HepG2 (cell line): ENCODE measurements at regions not wholly inside any gene's neighbourhood (a gene's known extent, or its start where the extent isn't known, plus 50 kb on each side); places are given as distances from the start of the nearest gene placed in this dataset.
"Not testable (repeated sequence)": the region's sequence is repeated elsewhere in the genome, so short reads cannot be mapped to it uniquely, and the experiment has no call there.

Experiments
- ATAC-seq: fragments of 200-7000 bp; cut with Tn5 transposase; 3 replicates; pipeline ENCODE4 v1.9.1; 2020; ENCODE audit warnings: mild to moderate bottlenecking, moderate library complexity
- BruUV-seq: library from RNA; stranded (reverse); fragments of 400-500 nt; replicated peaks from 2 replicates; lab custom pipeline; 2021; lab: Mats Ljungman, UMichigan
- CTCF ChIA-PET: fragments of 300-600 bp; formaldehyde crosslinking; extraction: SDS; loops from one replicate; lab custom pipeline; 2021; ENCODE audit warnings: low total read pairs, inconsistent platforms, low intra/inter-chr PET ratio; lab: Yijun Ruan, JAX
- POLR2A ChIA-PET: fragments of 350-600 bp; sonication (Branson Sonifier 250); formaldehyde crosslinking; loops from one replicate; lab custom pipeline; 2020; ENCODE audit warnings: antibody characterized with exemption, inconsistent platforms; lab: Yijun Ruan, JAX
- DNase-seq: peaks from one replicate; pipeline ENCODE4 v3.0.0-alpha.2; 2015; ENCODE audit warnings: low spot score
- FAIRE-seq: peaks from 3 replicates; lab custom pipeline; 2011; peaks lifted over from hg19 to GRCh38; lab: Jason Lieb, UNC
- H2AFZ ChIP-seq: one replicate; pipeline ENCODE4 v1.6.1; 2011; ENCODE audit warnings: low read length, inconsistent platforms
- H3K27ac ChIP-seq: fragments of 300-600 bp; 3 replicates; pipeline ENCODE4 v1.8.0; 2011; ENCODE audit warnings: mixed run types, mild to moderate bottlenecking, mixed read lengths, low read length, inconsistent platforms; ENCODE audit not compliant: insufficient read depth; ENCODE audit errors: extremely low read length
- H3K27me3 ChIP-seq, 2 experiments: fragments of 200-600 bp in 1 of 2; 2 replicates in 1 of 2; 3 replicates in 1 of 2; pipeline versions ENCODE4 v1.6.0 to v1.8.0; 2011; ENCODE audit warnings: low read length in 2 of 2, mild to moderate bottlenecking in 2 of 2, moderate library complexity in 2 of 2, inconsistent platforms in 1 of 2; ENCODE audit not compliant: insufficient read depth in 2 of 2, control insufficient read depth in 1 of 2
- H3K36me3 ChIP-seq, 2 experiments: fragments of 200-600 bp in 1 of 2; replicated peaks in 1 of 2; 2 replicates in 1 of 2; 3 replicates in 1 of 2; pipeline versions ENCODE4 v1.5.1 to v1.8.0; 2011; ENCODE audit warnings: low read length in 2 of 2, inconsistent platforms in 1 of 2; ENCODE audit not compliant: insufficient read depth in 2 of 2, control insufficient read depth in 1 of 2
- H3K4me1 ChIP-seq: 2 replicates; pipeline ENCODE4 v1.5.1; 2012; ENCODE audit warnings: low read length, inconsistent platforms; ENCODE audit not compliant: insufficient read depth
- H3K4me2 ChIP-seq: 2 replicates; pipeline ENCODE4 v1.6.0; 2011; ENCODE audit warnings: low read depth, low read length, inconsistent platforms
- H3K4me3 ChIP-seq, 3 experiments: fragments of 200-600 bp in 1 of 3; sonication (generic), shearing (Covaris generic) in 1 of 3; replicated peaks in 1 of 3; 2 replicates each; pipeline ENCODE4 v1.5.1; 2011 to 2016; ENCODE audit warnings: low read length in 3 of 3, inconsistent platforms in 2 of 3, low read depth in 2 of 3, mild to moderate bottlenecking in 2 of 3, control low read depth in 1 of 3, mixed read lengths in 1 of 3; ENCODE audit not compliant: insufficient read depth in 1 of 3
- H3K79me2 ChIP-seq: one replicate; pipeline ENCODE4 v1.6.1; 2011; ENCODE audit warnings: low read length, inconsistent platforms; ENCODE audit not compliant: insufficient read depth
- H3K9ac ChIP-seq: 2 replicates; pipeline ENCODE4 v1.6.0; 2011; ENCODE audit warnings: mild to moderate bottlenecking, low read depth, low read length, inconsistent platforms; ENCODE audit not compliant: insufficient read depth
- H3K9me3 ChIP-seq: 2 replicates; pipeline ENCODE4 v1.5.1; 2012; ENCODE audit warnings: mild to moderate bottlenecking, low read length
- H4K20me1 ChIP-seq: 2 replicates; pipeline ENCODE4 v1.6.0; 2011; ENCODE audit warnings: inconsistent platforms, mild to moderate bottlenecking, low read length, moderate library complexity; ENCODE audit not compliant: insufficient read depth
- SMC3 ChIP-seq: IDR thresholded peaks from 2 replicates; pipeline ENCODE4 v1.6.1; 2011; ENCODE audit warnings: low read length, improper control_type of control experiment
- STAG1 ChIP-seq: sonication (generic); formaldehyde crosslinking; IDR thresholded peaks from 2 replicates; pipeline ENCODE4 v1.4.0; 2020; ENCODE audit warnings: missing genetic modification reagents
- ZFP41 ChIP-seq: sonication (generic); formaldehyde crosslinking; IDR thresholded peaks from 2 replicates; pipeline ENCODE4 v1.4.0; 2020; ENCODE audit warnings: mild to moderate bottlenecking, missing genetic modification reagents, borderline replicate concordance
- ZNF124 ChIP-seq: sonication (generic); formaldehyde crosslinking; IDR thresholded peaks from 2 replicates; pipeline ENCODE4 v1.4.0; 2020; ENCODE audit warnings: missing genetic modification reagents
- ZNF558 ChIP-seq: sonication (generic); formaldehyde crosslinking; IDR thresholded peaks from 2 replicates; pipeline ENCODE4 v1.9.0; 2022; ENCODE audit warnings: mild to moderate bottlenecking, missing genetic modification reagents, borderline replicate concordance
- WGBS: methylation state at CpG from one replicate; pipeline ENCODE4 v1.1.6; 2017; ENCODE audit warnings: low lambda C conversion rate; 5-methylcytosine and 5-hydroxymethylcytosine counted together
- in situ Hi-C: cut with HindIII; loops from 2 replicates; pipeline ENCODE4 v1.10.0; 2017; ENCODE audit warnings: low pct_unique_long_range_greater_than_20kb; ENCODE audit not compliant: extremely low pct_ligation_motif_present
- intact Hi-C: fragments of 100-400 bp; cut with micrococcal nuclease; formaldehyde crosslinking; loops from one replicate; pipeline ENCODE4 v1.10.0; 2022; ENCODE audit not compliant: unreplicated experiment
- TF ChIP-seq, protein P1 (sequence below): sonication (generic); formaldehyde crosslinking; IDR thresholded peaks from 2 replicates; pipeline ENCODE4 v1.5.0; 2020; ENCODE audit warnings: mild to moderate bottlenecking, missing genetic modification reagents, moderate library complexity
- TF ChIP-seq, protein P2 (sequence below): sonication (generic); formaldehyde crosslinking; IDR thresholded peaks from 2 replicates; pipeline ENCODE4 v1.4.0; 2020; ENCODE audit warnings: missing genetic modification reagents, mild to moderate bottlenecking, borderline replicate concordance
- TF ChIP-seq, protein P3 (sequence below): sonication (generic); formaldehyde crosslinking; conservative IDR thresholded peaks from 2 replicates; pipeline ENCODE4 v1.8.0; 2022; ENCODE audit warnings: missing genetic modification reagents

DNA sequence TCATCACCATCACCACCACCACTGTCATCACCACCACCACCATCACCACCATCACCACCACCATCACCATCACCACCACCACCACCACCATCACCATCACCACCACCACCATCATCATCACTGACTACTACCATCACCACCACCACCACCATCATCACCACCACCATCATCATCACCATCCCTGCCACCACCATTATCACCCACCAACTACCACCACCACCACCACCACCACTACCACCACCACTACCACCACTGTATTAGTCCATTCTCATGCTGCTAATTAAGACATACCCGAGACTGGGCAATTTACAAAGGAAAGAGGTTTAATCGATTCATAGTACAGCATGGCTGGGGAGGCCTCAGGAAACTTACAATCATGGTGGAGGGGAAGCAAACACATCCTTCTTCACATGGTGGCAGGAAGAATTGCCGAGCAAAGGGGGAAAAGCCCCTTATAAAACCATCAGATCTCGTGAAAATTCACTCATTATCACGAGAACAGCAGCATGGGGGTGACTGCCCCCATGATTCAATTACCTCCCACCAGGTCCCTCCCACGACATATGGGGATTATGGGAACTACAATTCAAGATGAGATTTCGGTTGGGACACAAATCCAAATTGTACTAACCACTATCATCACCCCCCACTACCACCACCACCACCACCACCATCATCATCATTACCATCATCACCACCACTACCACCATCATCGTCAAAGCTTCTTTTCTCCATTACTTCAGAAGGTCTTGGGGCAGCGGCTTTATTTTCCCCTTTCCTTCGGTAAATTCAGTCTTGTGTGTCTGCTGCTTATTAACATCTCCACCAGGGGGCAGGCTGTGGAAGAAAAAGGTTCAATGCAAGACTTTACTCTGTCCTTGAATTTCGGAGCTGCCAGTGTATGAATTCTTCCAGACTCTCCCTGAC, 53.6 kb upstream of the SCAF4 start:
- WGBS: 17% methylated on average over 11 of the region's 11 CpGs
- H3K9me3 ChIP-seq, H3K4me2 ChIP-seq, H3K79me2 ChIP-seq, H3K4me1 ChIP-seq, H3K36me3 ChIP-seq, BruUV-seq, H3K4me3 ChIP-seq, H3K27me3 ChIP-seq, H2AFZ ChIP-seq, H3K27ac ChIP-seq, H3K9ac ChIP-seq, POLR2A ChIA-PET, H4K20me1 ChIP-seq, in situ Hi-C loops: not testable (repeated sequence)
- CTCF ChIA-PET: interaction anchor here (2.1 kb wide), 1 partner anchor 473 kb away, joined by 19 read pairs; no protein-coding TSS in a partner anchor
- intact Hi-C loops: loop anchor here (1.0 to 2.0 kb wide), 2 partner anchors 81 to 473 kb away; no protein-coding TSS in a partner anchor
- FAIRE-seq (peak; percentile 77), DNase-seq (peak; percentile 64), ATAC-seq (peak; percentile 80)
- TF ChIP-seq SMC3: peak; percentile 77
- TF ChIP-seq, protein P1, sequence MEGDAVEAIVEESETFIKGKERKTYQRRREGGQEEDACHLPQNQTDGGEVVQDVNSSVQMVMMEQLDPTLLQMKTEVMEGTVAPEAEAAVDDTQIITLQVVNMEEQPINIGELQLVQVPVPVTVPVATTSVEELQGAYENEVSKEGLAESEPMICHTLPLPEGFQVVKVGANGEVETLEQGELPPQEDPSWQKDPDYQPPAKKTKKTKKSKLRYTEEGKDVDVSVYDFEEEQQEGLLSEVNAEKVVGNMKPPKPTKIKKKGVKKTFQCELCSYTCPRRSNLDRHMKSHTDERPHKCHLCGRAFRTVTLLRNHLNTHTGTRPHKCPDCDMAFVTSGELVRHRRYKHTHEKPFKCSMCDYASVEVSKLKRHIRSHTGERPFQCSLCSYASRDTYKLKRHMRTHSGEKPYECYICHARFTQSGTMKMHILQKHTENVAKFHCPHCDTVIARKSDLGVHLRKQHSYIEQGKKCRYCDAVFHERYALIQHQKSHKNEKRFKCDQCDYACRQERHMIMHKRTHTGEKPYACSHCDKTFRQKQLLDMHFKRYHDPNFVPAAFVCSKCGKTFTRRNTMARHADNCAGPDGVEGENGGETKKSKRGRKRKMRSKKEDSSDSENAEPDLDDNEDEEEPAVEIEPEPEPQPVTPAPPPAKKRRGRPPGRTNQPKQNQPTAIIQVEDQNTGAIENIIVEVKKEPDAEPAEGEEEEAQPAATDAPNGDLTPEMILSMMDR (CRISPR knock-in tag): peak; percentile 71
- TF ChIP-seq ZNF124 (CRISPR knock-in tag): peak; percentile 93; the same call in 1 of the 2 replicates
- TF ChIP-seq STAG1 (CRISPR knock-in tag): peak; percentile 78
- TF ChIP-seq, all 625 proteins: peak for 4; not testable (repeated sequence) for 621

DNA sequence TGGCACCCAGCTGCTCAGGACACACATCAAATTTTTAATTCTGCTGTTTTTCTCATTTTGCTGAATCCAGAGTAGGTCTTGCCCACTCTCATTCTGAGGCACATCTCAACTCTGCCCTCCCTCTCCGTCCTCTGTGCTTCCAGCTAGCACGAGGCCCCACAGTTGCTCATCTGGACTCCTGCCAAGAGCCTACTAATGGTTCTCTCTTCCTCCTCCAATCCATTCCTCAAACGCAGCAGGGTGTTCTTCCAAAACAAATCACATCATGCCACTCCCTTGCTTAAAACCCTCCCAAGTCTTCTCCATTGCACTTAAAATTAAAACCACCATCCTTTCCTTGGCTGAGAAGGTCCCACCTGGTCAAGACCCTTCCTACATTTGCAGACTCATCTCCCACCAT, 49.8 kb upstream of the SCAF4 start:
- FAIRE-seq (no peak), DNase-seq (no peak), ATAC-seq (no peak)
- ChIA-PET POLR2A (no interaction called here), CTCF (no interaction called here)
- Histone ChIP-seq H3K9me3 (no peaks in the 10 kb centered on the region), H3K4me1 (no peaks in the 10 kb centered on the region), H3K79me2 (no peaks in the 10 kb centered on the region), H4K20me1 (no peaks in the 10 kb centered on the region), H3K27ac (no peak overlapping the region), H2AFZ (no peak overlapping the region), H3K4me3 (no peak overlapping the region), H3K9ac (no peak overlapping the region), H3K27me3 (peaks cover 0 to 6% of the 10 kb centered on the region in 2 experiments; a peak in 1 of 5 replicates), H3K36me3 (no peaks in the 10 kb centered on the region), H3K4me2 (no peak overlapping the region)
- 0% methylated on average over 3 of the region's 3 CpGs for WGBS
- in situ Hi-C loops (no loop called here), intact Hi-C loops (loop anchor here (1.0 kb wide), 1 partner anchor 477 kb away; no protein-coding TSS in a partner anchor)
- no TSS peak for BruUV-seq
- TF ChIP-seq, protein P2, sequence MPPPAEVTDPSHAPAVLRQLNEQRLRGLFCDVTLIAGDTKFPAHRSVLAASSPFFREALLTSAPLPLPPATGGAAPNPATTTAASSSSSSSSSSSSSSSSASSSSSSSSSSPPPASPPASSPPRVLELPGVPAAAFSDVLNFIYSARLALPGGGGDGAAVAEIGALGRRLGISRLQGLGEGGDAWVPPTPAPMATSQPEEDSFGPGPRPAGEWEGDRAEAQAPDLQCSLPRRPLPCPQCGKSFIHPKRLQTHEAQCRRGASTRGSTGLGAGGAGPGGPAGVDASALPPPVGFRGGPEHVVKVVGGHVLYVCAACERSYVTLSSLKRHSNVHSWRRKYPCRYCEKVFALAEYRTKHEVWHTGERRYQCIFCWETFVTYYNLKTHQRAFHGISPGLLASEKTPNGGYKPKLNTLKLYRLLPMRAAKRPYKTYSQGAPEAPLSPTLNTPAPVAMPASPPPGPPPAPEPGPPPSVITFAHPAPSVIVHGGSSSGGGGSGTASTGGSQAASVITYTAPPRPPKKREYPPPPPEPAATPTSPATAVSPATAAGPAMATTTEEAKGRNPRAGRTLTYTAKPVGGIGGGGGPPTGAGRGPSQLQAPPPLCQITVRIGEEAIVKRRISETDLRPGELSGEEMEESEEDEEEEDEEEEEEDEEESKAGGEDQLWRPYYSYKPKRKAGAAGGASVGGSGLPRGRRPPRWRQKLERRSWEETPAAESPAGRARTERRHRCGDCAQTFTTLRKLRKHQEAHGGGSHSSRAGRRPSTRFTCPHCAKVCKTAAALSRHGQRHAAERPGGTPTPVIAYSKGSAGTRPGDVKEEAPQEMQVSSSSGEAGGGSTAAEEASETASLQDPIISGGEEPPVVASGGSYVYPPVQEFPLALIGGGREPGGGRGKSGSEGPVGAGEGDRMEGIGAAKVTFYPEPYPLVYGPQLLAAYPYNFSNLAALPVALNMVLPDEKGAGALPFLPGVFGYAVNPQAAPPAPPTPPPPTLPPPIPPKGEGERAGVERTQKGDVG (CRISPR knock-in tag): no peak
- TF ChIP-seq ZFP41 (CRISPR knock-in tag): no peak
- TF ChIP-seq, protein P3, sequence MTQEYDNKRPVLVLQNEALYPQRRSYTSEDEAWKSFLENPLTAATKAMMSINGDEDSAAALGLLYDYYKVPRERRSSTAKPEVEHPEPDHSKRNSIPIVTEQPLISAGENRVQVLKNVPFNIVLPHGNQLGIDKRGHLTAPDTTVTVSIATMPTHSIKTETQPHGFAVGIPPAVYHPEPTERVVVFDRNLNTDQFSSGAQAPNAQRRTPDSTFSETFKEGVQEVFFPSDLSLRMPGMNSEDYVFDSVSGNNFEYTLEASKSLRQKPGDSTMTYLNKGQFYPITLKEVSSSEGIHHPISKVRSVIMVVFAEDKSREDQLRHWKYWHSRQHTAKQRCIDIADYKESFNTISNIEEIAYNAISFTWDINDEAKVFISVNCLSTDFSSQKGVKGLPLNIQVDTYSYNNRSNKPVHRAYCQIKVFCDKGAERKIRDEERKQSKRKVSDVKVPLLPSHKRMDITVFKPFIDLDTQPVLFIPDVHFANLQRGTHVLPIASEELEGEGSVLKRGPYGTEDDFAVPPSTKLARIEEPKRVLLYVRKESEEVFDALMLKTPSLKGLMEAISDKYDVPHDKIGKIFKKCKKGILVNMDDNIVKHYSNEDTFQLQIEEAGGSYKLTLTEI (CRISPR knock-in tag): no peak
- no peak for TF ChIP-seq ZNF558 (CRISPR knock-in tag)
